ENCODE measurements at regions not wholly inside any gene's neighbourhood (a gene's known extent, or its start where the extent isn't known, plus 50 kb on each side); places are given as distances from the start of the nearest gene placed in this dataset.

DNA sequence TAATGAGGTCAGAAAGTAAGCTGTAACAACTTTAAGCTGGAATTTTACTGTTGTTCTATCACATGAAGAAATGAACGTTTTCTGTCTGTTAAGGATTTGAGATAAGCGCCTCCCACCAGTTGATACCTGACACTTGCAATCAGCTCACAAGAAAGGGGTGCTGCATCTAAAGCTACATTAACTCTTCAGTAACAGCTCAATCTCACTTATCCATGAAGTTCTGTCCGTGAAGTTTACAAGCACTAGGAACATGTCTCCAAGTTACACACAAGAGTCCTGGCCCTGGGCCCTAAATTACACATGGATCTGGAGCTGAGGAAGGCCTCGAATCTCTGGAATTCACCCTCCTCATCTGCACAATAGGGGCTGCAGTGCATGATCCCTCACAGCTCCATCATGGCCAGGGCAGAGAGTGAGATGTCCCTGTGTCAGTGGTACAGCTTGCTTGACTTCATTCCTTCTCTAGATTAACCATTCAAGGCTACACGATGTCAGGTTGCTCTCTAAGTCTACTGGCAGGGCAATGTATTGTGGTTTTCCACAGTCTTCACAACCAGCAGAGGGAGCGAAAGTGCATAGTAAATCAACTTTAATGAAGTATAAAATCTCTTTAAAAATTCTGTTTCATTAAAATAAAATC is 182.4 kb upstream of the MCHR2 start:
- DNase-seq = no peak

DNA sequence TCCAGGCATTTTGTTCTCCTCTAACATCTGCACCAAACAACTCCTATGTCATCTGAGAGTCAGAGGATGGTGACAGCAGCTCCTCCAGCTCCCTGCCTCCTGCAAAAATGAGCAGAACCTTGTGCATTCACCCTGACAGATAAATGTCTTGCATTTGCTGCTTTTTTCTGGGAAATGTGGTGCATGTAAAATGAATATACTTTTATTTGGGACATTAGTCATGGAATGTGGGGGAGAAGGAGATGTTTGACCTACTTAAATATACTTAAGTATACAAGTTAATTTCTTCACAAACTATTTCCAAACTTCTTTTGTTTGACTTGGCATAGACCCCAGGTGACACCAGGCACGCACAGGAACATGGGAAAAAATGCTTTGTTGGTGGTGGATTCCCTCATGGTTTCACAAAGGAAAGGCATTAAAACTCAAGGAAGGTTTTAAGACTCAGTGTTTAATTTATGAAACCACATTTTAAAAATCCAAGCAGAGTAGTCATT is 181.8 kb upstream of the MCHR2 start:
- no peak for DNase-seq

DNA sequence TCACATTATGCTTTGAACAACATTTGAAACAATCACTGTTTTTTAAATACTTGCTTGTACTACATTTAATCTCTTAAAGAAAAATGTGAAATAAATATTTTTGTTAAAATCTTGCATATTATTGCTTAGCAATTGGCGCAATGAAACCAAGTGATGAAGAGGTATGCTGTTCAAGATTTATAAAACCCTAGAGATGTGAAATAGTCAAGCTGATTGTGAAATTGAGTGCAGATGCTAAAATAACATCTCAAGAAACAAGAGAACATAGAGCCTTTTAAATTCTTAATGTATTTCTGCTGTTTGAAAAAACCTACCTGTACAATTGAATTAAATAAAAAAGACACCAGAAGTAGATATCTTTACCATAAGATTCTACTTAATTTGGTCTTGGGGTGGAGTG is 179.2 kb upstream of the MCHR2 start:
- no peak for DNase-seq

DNA sequence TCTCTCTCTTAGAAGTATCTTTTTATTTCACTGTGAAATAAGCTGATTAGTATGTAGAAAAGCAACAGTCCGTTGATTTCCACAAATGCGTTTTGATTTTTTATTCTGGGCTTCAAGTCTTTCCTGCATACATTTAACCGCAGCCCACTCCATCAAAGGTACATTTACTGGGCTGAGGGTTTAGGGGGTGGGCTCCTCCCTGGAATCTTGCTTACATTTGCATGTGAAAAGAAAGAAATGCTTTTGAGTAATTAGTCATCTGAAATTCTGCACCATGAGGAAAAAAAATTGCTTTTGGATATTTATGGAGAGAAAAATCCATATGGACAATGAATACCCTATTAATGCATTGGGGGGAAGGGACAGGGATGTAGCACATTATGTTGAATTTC is 178.3 kb upstream of the MCHR2 start:
- no peak for DNase-seq

DNA sequence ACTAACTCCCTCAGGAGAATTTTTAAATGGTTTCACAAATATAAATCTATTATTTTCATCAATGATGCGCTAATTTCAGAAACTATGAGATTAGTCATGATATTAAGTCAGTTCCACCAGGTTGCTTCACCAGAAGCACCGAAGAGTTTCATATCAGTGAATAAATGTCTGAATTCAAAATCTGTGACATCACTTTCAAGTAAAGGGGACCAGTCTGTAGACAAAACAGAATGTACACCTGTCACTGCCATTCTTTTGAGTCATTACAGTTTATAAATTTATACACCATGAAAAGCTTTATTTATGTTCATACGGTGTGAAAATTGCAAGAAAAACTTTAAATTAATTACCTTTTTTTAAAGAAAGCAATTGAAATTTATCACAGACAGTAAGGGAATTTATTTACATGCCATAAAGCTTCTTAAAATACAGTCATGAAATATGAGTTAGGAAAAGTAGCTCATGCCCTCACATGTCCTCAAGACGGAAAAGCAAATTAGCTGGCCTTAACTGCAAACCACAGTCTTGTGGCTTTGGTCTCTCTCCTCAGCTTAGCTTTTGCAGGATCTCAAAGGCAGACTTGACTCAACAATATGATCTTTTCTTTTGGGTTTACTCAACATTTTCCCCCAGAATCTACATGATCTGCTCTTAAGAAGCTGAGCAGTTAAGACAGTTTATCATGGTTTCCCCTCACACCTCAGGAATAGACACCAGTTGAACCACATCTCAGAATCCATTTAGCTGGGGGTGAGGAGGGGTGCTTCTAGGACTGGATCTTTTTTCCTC is 177.7 kb upstream of the MCHR2 start:
- no peak for DNase-seq

DNA sequence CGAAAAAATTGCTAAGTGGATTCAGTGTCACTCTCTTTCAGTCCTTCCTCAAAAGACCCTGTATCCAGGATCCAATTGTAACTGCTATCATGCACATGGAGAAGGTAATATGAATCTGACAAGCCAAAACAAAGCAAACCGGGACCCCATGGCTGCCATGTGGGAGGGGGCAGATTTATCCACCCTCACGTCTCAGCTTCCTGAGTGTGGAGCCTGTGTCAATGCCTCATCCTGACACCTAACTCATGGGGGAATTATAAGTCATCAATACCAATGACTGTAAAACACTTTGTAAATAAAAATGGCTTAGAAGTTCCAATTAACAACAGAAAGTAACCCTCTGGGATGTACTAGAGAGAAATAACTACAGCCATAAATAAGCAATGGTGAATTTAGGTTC is 174.1 kb upstream of the MCHR2 start:
- DNase-seq = no peak

DNA sequence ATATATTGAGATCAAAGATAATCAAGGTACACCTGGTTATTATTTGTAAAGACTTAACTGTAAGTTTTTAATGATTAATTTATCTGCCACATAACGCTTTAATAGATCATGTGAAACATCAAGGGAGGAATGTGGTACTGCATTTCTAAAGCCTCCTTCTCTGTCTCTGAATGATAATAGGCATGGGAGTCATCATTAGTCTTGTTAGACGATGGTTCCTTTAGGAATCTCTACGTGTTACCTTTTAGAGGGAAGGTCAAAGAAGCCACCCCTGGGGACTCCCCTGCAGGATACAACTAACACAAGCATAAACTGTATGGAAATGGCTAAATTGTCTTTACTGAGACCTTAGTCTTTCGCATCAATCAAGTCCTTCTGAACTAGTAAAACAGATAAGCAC is 173.6 kb upstream of the MCHR2 start:
- no peak for DNase-seq

DNA sequence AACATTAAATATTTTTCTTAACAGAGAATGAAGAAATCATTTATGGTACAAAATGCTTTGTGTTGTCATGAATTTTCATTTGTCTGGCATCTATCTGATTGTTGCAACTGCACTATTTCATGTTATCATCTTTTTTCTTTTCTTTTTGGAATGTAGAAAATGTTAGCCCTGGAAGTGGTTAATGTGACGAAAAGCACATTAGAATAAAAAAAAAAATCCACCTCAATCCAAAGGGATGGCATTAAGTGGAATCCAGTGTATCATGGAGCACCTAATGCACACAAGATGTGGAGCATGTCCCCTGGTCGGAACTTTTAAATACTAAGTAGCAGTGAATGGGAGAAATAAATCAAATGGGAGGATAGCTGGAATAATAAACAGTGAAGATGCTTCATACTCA is 172.9 kb upstream of the MCHR2 start:
- DNase-seq = no peak

DNA sequence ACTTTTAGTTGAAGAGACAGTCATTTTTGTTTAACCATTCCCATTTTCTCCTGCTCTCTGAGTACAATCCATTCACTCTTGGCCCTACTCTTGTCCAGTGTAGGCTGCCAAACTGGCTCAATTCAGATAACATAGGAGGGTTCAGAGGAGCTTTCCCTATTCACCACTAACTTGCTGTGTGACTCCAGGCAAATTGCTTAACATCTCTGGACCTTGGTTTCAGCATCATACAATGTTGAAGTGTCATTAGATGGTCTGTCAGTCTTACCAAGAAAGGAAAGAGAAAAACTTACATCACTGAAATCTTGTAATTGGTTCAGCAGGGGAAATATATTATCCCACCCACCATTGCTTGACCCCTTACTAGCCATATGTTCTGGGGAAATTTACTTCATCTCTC is 171.4 kb upstream of the MCHR2 start:
- no peak for DNase-seq

DNA sequence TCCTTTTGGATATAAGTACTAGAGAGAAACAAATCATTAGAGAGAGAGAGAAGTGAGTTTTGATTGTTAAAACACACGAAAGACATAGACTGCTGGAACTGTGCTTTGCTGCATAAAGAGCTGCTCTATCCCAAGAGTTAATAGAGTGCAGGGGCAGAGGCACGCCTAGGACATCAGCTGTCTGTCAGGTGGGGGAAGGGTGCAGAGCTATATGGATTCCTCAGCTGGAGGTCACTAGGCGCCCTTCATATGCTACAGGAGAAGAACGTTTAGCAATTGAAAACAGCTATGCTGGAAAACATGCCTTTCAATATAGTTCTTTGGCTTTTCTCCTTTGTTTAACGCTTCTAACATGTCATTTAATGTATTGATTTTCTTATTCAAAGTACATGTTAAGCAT is 169.0 kb upstream of the MCHR2 start:
- no peak for DNase-seq

DNA sequence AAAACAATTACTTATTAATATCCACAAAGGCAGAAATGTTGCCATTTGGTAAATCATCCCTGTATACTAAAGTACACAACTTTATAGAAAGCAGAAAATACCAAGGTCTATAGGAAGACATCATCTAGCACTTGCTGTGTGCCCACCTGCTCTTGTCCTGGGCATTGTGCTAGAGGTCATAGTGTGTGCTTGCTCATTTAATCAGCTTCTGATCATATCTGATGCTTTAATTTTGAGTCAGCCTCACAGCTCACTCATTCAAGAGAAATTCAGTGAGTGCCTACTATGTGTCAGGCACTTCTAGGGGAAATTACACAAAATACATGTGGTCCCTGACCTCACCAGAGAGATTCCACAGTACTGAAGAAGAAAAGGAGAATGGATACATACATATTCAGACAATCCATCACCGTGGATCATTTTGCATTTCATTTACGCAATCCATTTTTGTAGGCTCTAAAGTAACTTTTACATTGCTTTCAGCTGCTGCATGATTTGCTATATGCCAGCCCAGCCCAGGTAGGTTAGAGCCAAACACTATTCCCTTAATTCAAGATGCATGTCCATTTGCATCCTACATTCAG is 167.9 kb upstream of the MCHR2 start:
- DNase-seq = no peak

DNA sequence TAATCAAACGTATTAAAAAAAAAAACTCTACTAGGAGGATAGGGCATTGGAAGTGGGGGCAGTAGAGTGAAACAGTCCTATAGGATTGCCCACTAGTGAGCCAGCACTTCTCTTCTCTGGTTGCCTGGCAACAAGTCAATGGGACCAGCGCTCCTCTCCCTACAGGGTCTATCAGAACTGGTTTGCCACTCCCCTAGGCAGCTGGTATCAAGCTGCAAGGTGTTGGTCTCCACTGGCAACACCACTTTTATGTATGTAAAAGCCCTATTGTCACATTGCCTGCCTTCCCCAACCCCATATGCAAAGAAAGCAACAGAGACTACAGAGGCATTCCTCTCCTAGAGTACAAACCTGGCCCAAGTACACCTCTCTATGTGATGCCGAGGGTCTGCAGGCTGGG is 166.9 kb upstream of the MCHR2 start:
- DNase-seq = no peak

DNA sequence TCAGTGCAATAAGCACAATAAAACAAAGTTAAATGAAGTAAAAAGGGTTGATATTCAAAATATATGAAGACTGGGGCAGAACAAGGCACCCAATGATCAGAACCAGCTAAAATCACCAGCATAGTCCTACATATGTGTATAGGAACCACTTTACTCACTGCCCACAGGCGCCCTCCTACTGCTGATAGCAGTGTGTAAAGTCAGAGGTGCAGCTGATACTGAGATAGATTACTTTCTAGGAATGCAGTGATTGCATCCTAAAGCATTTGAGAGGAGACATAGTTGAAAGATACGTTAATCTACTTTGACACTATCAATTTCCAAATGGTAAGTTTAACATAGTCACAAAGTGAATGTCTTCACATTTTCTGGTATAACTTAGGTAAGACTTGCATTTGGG is 161.1 kb upstream of the MCHR2 start:
- no peak for DNase-seq

DNA sequence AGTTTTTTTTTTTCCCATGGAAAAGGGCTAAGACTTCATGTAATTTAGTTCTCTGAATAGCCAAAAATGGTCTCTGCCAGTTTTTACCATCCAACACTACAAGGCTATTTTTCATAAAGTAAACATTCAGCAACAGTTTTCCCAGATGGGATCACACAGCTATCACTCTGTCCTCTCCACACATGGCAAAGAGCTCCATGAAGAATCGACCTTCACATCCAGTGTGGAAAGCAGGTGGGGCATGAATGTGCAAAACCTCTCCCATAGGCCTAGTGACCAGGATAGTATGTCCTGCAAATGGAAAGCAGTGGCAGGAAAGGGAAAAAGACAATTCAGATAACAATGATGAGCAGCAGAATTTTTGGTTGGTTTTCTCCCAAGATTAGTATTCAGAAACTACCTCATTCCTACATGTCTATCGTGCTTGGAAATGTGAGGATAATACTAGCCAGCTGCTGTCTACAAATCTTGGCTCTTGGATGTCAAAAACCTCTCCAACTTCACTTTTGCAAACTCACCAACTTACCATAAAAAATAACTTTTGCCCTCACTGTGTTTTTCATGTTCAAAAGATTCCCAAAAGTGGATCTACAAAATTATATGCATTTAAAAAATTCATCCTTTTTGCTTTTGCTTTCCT is 159.7 kb upstream of the MCHR2 start:
- no peak for DNase-seq

DNA sequence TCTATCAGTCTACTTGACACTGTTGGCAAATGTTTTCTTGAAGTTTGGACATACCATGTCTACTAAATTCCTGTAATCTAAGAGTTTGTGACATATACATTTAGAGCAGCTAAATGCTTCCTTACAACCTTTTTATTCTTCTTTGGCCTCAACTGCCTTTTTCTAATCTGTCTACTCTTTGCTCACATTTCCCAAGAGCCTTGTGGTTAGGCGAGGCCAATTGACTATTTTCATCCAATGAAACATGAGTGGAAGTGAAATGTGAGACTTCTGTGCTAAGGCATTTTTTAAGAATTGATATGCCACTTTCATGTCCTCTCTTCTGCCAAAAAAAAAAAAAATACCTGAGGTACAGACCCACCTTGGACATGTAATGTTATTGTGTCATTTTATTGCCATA is 158.2 kb upstream of the MCHR2 start:
- no peak for DNase-seq

DNA sequence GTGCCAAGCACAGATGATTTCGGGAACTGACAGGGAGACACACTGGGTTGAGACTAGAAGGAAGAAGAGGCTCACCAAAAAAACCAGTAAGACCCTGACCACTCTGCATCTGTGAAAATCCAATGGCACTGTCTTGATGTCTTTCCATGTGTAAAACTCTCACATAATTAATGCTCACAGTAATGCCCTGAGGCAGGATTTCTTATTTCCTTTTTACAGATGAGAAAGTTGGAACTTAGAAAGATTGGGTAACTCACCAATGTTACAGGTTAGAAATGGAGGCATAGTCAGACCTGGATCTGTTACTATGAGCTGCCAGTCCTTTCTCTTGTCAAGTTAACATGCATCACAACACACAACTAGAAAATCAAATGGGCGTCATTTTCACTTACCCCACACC is 151.0 kb upstream of the MCHR2 start:
- DNase-seq = no peak

DNA sequence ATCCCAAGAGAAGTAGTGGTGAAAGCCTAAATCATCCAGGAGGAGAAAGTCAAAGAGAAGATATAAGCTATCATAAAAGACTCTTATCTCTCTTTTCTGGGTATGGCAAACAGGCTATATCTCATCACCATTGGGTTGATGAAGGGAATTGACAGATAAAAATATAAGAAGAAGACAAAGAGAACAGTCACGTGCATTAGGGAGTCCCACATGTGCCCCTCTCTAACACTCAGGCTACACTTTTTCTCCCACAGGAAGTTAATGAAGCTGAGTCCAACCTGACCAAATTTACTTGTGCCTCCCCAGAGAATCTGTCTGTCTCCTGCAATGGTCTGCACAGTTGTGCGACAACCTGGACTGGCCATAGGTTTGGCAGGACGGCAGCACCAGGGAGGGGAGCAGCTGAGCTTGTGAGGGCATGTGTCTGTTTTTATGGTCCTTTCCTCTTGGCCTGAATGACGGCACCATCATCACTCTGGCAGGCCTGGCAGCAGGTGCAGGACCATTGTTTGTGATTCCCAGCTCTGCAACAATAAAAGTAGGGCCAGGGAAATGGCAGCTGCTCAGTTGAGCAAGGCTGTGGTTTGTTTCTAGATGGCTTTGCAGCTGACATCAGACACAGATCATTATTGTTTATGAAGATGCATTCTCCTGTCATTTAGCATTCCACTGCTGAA is 144.5 kb upstream of the MCHR2 start:
- DNase-seq = no peak

DNA sequence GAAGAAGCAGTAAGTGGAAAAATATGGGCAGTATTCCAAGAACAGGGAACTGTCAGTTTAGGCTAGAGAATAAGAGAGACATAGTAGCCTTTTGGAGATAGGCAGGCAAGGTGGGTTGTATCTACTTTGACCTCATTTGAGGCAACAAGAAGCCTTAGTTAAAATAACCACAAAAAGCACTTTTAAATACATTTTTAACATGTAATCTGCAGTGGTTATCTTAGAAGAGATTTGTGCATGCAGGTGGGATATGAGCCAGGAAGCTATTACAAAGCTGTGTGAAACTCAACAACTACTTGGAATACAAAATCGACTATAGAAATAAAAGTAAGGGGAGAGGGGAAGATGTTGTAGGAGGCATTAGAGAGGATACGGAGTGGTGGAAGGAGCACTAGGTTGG is 143.7 kb upstream of the MCHR2 start:
- no peak for DNase-seq

DNA sequence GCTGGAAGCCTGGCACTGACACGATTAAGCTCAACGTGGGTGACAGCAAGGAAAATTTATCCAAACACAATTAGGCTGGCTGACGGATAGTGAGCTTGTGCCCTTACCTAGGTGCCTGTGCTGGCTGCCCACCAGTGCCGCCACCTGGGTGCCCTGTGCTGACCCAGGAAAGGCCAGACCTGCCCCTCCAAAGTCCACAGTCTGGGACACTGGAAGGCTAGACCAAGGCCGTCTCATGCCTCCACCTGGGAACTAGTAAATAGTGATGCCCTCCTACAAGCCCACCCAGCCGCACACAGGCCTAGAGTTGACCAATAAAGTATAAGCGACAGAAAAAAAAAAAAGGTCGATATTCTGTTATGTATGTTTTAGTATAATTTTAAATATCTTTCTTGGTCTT is 142.6 kb upstream of the MCHR2 start:
- DNase-seq = no peak

DNA sequence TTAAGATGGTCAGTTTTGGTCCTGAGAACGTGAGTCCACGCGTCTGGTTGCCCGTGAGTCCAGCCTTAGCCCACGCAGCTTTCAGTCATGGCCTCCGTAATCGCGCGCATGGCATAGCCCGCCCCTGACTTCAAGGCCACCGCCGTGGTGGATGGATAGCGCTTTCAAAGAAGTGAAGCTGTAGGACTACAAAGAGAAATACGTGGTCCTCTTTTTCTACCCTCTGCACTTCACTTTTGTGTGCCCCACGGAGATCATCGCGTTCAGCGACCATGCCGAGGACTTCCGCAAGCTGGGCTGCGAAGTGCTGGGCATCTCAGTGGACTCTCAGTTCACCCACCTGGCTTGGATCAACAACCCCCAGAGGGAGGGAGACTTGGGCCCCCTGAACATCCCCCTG is 142.0 kb upstream of the MCHR2 start:
- DNase-seq = no peak

DNA sequence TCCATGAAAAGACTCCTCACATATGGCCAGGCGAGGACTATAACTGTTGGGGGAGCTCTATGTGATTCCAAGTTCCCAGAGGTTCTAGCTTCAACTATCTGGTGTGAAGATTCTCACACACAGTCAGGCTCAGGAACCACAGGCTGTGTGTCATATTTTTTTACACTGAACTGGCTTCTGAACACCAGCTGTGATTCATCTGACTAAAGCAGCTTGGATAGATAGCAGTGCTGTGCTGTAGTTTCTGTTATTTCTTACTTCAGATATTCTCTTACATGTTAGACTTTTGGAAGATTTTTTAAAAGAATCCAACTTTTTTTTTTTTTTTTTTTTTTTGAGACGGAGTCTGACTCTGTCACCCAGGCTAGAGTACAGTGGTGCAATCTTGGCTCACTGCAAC is 140.7 kb upstream of the MCHR2 start:
- no peak for DNase-seq

DNA sequence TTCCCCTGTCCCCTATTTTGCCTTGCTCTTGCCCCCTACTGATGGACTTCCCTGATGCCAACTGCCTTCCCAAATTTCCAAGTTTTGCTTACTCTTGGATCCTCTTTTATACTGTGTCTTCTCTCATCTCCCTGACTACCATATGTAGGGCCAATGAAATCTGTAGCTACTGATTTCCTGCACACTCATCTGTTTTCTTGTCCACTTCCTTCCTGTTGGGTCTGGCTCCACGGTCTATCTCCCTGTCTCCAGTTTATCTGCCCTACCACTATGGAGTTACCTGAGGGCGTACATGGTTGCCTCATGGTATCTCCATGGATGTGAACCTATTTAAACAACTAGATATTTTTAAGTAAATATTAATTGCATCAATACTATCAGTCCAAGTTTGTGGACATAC is 140.3 kb upstream of the MCHR2 start:
- no peak for DNase-seq

DNA sequence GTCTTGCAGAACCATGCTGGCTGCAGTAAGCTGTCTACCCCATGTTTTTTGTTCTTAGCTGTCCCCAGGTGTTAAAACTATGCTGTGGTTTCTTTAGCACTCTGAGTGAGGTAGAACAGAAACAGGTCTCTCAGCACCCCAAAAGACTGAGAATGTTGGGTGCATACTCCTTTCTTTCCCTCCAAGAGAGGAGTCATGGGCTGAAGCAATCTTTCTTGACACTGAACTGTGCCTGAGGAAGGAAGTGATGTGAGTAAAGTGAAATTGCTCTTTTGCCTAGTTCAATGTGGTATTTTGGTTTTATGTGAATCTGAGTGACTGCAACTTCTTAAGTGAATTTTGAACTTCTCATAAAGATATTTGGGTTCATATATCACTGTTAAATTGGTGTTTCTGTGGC is 138.0 kb upstream of the MCHR2 start:
- DNase-seq = no peak
